SK-N-SH treated with all-trans-retinoic acid at 6 μM for 48 hours (cell line): ENCODE measurements at regions not wholly inside any gene's neighbourhood (a gene's known extent, or its start where the extent isn't known, plus 50 kb on each side); places are given as distances from the start of the nearest gene placed in this dataset.

Experiments used
- ATAC-seq: fragments of 200-7000 bp; cut with Tn5 transposase; 3 replicates; pipeline ENCODE4 v1.9.1; 2020; ENCODE audit warnings: mild to moderate bottlenecking, moderate library complexity
- ARNTL ChIP-seq: fragments of 450-650 bp; formaldehyde crosslinking; IDR thresholded peaks from 2 replicates; pipeline ENCODE4 v1.5.0; 2020; ENCODE audit warnings: low read depth, mild to moderate bottlenecking, moderate library complexity, borderline replicate concordance
- BACH2 ChIP-seq: fragments of 250-450 bp; sonication (Bioruptor Pico); IDR thresholded peaks from 2 replicates; pipeline ENCODE4 v1.9.0; 2021; ENCODE audit warnings: mild to moderate bottlenecking, borderline replicate concordance
- CSDC2 ChIP-seq: fragments of 250-450 bp; sonication (Bioruptor Pico); IDR thresholded peaks from 2 replicates; pipeline ENCODE4 v1.5.0; 2020; ENCODE audit warnings: mild to moderate bottlenecking, moderate library complexity
- ESRRG ChIP-seq: fragments of 250-450 bp; sonication (Bioruptor Pico); IDR thresholded peaks from 2 replicates; pipeline ENCODE4 v1.6.1; 2021; ENCODE audit warnings: mild to moderate bottlenecking
- GLIS3 ChIP-seq: fragments of 250-450 bp; sonication (Bioruptor Pico); IDR thresholded peaks from 2 replicates; pipeline ENCODE4 v1.5.0; 2020; ENCODE audit warnings: mild to moderate bottlenecking, moderate library complexity
- ISL1 ChIP-seq: fragments of 250-450 bp; sonication (Bioruptor Pico); IDR thresholded peaks from 2 replicates; pipeline ENCODE4 v2.1.2; 2022; ENCODE audit warnings: mild to moderate bottlenecking, moderate library complexity
- OSR1 ChIP-seq: fragments of 250-450 bp; sonication (Bioruptor Pico); IDR thresholded peaks from 2 replicates; pipeline ENCODE4 v1.8.0; 2022; ENCODE audit warnings: moderate library complexity, mild to moderate bottlenecking, inconsistent platforms
- PPARA ChIP-seq: fragments of 250-450 bp; sonication (Bioruptor Pico); IDR thresholded peaks from 2 replicates; pipeline ENCODE4 v1.5.0; 2020; ENCODE audit warnings: mild to moderate bottlenecking, borderline replicate concordance
- RARB ChIP-seq: fragments of 250-450 bp; sonication (Bioruptor Pico); IDR thresholded peaks from 2 replicates; pipeline ENCODE4 v1.8.0; 2021; ENCODE audit warnings: mild to moderate bottlenecking, moderate library complexity
- SNAI2 ChIP-seq: fragments of 250-450 bp; sonication (Bioruptor Pico); IDR thresholded peaks from 2 replicates; pipeline ENCODE4 v1.5.0; 2020; ENCODE audit warnings: mild to moderate bottlenecking, moderate library complexity
- TCF4 ChIP-seq: fragments of 250-450 bp; sonication (Bioruptor Pico); IDR thresholded peaks from 2 replicates; pipeline ENCODE4 v1.8.0; 2021; ENCODE audit warnings: mild to moderate bottlenecking, moderate library complexity, borderline replicate concordance
- TOX ChIP-seq: fragments of 250-450 bp; sonication (Bioruptor Pico); IDR thresholded peaks from 2 replicates; pipeline ENCODE4 v1.8.0; 2021; ENCODE audit warnings: mild to moderate bottlenecking, moderate library complexity, borderline replicate concordance
- ZC3H10 ChIP-seq: fragments of 250-450 bp; sonication (Bioruptor Pico); IDR thresholded peaks from 2 replicates; pipeline ENCODE4 v1.5.1; 2021; ENCODE audit warnings: mild to moderate bottlenecking, moderate library complexity
- ZFP3 ChIP-seq: fragments of 250-450 bp; sonication (Bioruptor Pico); IDR thresholded peaks from 2 replicates; pipeline ENCODE4 v1.5.0; 2020; ENCODE audit warnings: mild to moderate bottlenecking, moderate library complexity
- ZFP30 ChIP-seq: fragments of 450-650 bp; formaldehyde crosslinking; IDR thresholded peaks from 2 replicates; pipeline ENCODE4 v1.5.0; 2022; ENCODE audit warnings: mild to moderate bottlenecking, moderate library complexity
- ZNF565 ChIP-seq: fragments of 450-650 bp; formaldehyde crosslinking; conservative IDR thresholded peaks from 2 replicates; pipeline ENCODE4 v1.5.0; 2020; ENCODE audit warnings: low read depth, mild to moderate bottlenecking, moderate library complexity
- ZNF8 ChIP-seq: fragments of 450-650 bp; formaldehyde crosslinking; IDR thresholded peaks from 2 replicates; pipeline ENCODE4 v1.5.0; 2020; ENCODE audit warnings: mild to moderate bottlenecking, moderate library complexity
- TF ChIP-seq, protein P1 (sequence below): fragments of 250-450 bp; sonication (Bioruptor Pico); IDR thresholded peaks from 2 replicates; pipeline ENCODE4 v1.5.0; 2020; ENCODE audit warnings: mild to moderate bottlenecking, moderate library complexity
- TF ChIP-seq, protein P2 (sequence below): fragments of 250-450 bp; sonication (Bioruptor Pico); IDR thresholded peaks from 2 replicates; pipeline ENCODE4 v1.8.0; 2021; ENCODE audit warnings: low read depth, mild to moderate bottlenecking, moderate library complexity, borderline replicate concordance
- TF ChIP-seq, protein P3 (sequence below): fragments of 250-450 bp; sonication (Bioruptor Pico); IDR thresholded peaks from 2 replicates; pipeline ENCODE4 v1.8.0; 2020; ENCODE audit warnings: mild to moderate bottlenecking, moderate library complexity, borderline replicate concordance
- TF ChIP-seq, protein P4 (sequence below): fragments of 250-450 bp; sonication (Bioruptor Pico); IDR thresholded peaks from 2 replicates; pipeline ENCODE4 v1.5.1; 2021; ENCODE audit warnings: mild to moderate bottlenecking, moderate library complexity

DNA sequence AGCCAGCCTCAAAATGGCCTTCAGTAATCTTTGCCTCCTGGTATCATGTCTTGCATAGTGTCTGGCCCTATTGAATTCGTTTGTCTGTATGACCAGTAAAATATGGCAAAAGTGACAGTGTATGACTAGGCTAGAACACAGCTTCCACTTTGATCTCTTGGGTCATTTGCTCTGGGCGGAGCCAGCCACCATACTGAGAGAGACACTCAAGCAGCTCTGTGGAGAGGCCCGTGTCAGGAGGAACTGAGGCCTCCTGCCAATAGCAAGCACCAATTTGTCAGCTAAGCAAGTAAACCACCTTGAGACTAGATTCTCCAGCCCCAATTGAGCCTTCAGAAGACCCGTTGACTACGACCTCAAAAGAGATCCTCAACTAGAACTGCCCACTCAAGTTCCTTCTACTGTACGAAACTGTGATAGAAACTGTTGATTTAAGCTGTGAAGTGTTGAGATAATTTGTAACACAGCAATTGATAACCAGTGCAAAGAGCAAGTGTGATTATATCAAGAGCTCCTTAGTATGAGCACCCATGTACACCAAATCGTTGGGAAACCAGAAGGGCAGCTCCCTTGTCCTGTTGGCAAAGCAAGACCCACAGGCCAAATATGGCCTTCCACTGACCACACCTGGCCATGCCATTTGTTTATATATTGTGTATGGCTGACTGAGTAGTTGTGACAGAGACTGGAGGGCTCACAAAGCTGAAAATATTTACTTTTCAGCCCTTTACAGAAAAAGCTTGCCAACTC lies 52.7 kb upstream of the SERBP1 start:
- TF ChIP-seq ZFP3 (CRISPR knock-in tag) = no peak
- no peak for TF ChIP-seq ZC3H10 (CRISPR knock-in tag)
- TF ChIP-seq, protein P1, sequence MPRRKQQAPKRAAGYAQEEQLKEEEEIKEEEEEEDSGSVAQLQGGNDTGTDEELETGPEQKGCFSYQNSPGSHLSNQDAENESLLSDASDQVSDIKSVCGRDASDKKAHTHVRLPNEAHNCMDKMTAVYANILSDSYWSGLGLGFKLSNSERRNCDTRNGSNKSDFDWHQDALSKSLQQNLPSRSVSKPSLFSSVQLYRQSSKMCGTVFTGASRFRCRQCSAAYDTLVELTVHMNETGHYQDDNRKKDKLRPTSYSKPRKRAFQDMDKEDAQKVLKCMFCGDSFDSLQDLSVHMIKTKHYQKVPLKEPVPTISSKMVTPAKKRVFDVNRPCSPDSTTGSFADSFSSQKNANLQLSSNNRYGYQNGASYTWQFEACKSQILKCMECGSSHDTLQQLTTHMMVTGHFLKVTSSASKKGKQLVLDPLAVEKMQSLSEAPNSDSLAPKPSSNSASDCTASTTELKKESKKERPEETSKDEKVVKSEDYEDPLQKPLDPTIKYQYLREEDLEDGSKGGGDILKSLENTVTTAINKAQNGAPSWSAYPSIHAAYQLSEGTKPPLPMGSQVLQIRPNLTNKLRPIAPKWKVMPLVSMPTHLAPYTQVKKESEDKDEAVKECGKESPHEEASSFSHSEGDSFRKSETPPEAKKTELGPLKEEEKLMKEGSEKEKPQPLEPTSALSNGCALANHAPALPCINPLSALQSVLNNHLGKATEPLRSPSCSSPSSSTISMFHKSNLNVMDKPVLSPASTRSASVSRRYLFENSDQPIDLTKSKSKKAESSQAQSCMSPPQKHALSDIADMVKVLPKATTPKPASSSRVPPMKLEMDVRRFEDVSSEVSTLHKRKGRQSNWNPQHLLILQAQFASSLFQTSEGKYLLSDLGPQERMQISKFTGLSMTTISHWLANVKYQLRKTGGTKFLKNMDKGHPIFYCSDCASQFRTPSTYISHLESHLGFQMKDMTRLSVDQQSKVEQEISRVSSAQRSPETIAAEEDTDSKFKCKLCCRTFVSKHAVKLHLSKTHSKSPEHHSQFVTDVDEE (CRISPR knock-in tag) = no peak
- no peak for TF ChIP-seq RARB (CRISPR knock-in tag)
- TF ChIP-seq ARNTL (CRISPR knock-in tag) = no peak
- no peak for TF ChIP-seq ZFP30
- TF ChIP-seq PPARA = no peak
- no peak for TF ChIP-seq ZNF8 (CRISPR knock-in tag)
- TF ChIP-seq, protein P2, sequence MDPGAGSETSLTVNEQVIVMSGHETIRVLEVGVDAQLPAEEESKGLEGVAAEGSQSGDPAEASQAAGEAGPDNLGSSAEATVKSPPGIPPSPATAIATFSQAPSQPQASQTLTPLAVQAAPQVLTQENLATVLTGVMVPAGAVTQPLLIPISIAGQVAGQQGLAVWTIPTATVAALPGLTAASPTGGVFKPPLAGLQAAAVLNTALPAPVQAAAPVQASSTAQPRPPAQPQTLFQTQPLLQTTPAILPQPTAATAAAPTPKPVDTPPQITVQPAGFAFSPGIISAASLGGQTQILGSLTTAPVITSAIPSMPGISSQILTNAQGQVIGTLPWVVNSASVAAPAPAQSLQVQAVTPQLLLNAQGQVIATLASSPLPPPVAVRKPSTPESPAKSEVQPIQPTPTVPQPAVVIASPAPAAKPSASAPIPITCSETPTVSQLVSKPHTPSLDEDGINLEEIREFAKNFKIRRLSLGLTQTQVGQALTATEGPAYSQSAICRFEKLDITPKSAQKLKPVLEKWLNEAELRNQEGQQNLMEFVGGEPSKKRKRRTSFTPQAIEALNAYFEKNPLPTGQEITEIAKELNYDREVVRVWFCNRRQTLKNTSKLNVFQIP (CRISPR knock-in tag) = no peak
- no peak for TF ChIP-seq ISL1 (CRISPR knock-in tag)
- no peak for ATAC-seq

DNA sequence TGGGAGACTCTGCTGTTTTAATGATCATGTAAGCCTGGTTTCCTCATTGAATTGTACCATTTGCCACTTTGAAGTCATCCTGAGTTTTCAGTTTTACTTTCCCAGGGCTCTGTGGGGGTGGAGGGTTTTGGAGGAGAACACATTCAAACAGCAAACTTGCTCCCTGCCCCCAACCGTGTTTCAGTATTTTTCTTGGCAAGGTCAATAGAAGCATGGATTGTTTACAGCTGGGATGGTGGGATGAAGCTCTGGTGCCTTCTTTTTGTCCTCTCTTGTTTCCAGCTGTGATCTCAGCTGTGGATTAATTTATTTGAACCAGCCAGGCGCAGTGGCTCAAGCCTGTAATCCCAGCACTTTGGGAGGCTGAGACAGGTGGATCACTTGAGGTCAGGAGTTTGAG lies 54.3 kb upstream of the SERBP1 start:
- no peak for ATAC-seq
- no peak for TF ChIP-seq ZNF8 (CRISPR knock-in tag)
- no peak for TF ChIP-seq GLIS3
- TF ChIP-seq, protein P1 (CRISPR knock-in tag) = no peak
- TF ChIP-seq SNAI2 (CRISPR knock-in tag) = no peak
- TF ChIP-seq OSR1 (CRISPR knock-in tag) = no peak
- TF ChIP-seq ZFP3 (CRISPR knock-in tag) = no peak
- no peak for TF ChIP-seq ZNF565 (CRISPR knock-in tag)
- no peak for TF ChIP-seq ESRRG
- TF ChIP-seq BACH2 (CRISPR knock-in tag) = no peak
- TF ChIP-seq ZFP30 = no peak
- TF ChIP-seq, protein P3, sequence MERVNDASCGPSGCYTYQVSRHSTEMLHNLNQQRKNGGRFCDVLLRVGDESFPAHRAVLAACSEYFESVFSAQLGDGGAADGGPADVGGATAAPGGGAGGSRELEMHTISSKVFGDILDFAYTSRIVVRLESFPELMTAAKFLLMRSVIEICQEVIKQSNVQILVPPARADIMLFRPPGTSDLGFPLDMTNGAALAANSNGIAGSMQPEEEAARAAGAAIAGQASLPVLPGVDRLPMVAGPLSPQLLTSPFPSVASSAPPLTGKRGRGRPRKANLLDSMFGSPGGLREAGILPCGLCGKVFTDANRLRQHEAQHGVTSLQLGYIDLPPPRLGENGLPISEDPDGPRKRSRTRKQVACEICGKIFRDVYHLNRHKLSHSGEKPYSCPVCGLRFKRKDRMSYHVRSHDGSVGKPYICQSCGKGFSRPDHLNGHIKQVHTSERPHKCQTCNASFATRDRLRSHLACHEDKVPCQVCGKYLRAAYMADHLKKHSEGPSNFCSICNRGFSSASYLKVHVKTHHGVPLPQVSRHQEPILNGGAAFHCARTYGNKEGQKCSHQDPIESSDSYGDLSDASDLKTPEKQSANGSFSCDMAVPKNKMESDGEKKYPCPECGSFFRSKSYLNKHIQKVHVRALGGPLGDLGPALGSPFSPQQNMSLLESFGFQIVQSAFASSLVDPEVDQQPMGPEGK = no peak
- TF ChIP-seq ISL1 (CRISPR knock-in tag) = no peak
- no peak for TF ChIP-seq TCF4 (CRISPR knock-in tag)
- TF ChIP-seq TOX = no peak
- no peak for TF ChIP-seq RARB (CRISPR knock-in tag)
- TF ChIP-seq PPARA = no peak
- no peak for TF ChIP-seq ARNTL (CRISPR knock-in tag)
- TF ChIP-seq ZC3H10 (CRISPR knock-in tag) = no peak
- TF ChIP-seq CSDC2 = no peak
- TF ChIP-seq, protein P4, sequence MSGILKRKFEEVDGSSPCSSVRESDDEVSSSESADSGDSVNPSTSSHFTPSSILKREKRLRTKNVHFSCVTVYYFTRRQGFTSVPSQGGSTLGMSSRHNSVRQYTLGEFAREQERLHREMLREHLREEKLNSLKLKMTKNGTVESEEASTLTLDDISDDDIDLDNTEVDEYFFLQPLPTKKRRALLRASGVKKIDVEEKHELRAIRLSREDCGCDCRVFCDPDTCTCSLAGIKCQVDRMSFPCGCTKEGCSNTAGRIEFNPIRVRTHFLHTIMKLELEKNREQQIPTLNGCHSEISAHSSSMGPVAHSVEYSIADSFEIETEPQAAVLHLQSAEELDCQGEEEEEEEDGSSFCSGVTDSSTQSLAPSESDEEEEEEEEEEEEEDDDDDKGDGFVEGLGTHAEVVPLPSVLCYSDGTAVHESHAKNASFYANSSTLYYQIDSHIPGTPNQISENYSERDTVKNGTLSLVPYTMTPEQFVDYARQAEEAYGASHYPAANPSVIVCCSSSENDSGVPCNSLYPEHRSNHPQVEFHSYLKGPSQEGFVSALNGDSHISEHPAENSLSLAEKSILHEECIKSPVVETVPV (CRISPR knock-in tag) = no peak
